ENCODE measurements at regions not wholly inside any gene's neighbourhood (a gene's known extent, or its start where the extent isn't known, plus 50 kb on each side); places are given as distances from the start of the nearest gene placed in this dataset.

DNA sequence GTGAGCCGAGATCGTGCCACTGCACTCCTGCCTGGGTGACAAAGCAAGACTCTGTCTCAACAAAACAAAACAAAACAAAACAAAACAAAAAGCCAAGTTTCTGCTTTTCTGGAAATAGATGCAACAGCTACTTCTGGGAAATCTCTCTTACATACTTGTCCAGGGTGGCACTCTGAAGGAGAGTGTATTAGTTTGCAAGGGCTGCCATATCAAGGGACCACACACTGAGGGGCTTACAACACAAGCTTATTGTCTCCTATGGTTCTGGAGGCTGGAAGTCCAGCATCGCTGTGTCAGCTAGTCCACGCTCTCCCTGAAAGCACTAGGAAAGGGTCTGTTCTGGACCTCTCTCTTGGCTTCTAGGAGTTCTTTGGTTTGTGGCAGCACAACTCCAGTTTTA is 277.9 kb upstream of the WWC1 start:
- TF ChIP-seq, protein P1, sequence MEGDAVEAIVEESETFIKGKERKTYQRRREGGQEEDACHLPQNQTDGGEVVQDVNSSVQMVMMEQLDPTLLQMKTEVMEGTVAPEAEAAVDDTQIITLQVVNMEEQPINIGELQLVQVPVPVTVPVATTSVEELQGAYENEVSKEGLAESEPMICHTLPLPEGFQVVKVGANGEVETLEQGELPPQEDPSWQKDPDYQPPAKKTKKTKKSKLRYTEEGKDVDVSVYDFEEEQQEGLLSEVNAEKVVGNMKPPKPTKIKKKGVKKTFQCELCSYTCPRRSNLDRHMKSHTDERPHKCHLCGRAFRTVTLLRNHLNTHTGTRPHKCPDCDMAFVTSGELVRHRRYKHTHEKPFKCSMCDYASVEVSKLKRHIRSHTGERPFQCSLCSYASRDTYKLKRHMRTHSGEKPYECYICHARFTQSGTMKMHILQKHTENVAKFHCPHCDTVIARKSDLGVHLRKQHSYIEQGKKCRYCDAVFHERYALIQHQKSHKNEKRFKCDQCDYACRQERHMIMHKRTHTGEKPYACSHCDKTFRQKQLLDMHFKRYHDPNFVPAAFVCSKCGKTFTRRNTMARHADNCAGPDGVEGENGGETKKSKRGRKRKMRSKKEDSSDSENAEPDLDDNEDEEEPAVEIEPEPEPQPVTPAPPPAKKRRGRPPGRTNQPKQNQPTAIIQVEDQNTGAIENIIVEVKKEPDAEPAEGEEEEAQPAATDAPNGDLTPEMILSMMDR (IDR thresholded peaks at IDR 0.05; ENCODE audit: low read length), result no peak
- TF ChIP-seq EZH2 (IDR thresholded peaks at IDR 0.05; ENCODE audit: borderline replicate concordance, low read length), result no peak
